ENCODE measurements at regions not wholly inside any gene's neighbourhood (a gene's known extent, or its start where the extent isn't known, plus 50 kb on each side); places are given as distances from the start of the nearest gene placed in this dataset.

GRCh38 chr13:108444448-108444847 is 174.9 kb downstream of the TNFSF13B start (continued):
- TF ChIP-seq YY1 (IDR thresholded peaks at IDR 0.05; ENCODE audit: extremely low read depth, insufficient replicate concordance, low read depth, low read length) = no peak
- TF ChIP-seq, protein P1, sequence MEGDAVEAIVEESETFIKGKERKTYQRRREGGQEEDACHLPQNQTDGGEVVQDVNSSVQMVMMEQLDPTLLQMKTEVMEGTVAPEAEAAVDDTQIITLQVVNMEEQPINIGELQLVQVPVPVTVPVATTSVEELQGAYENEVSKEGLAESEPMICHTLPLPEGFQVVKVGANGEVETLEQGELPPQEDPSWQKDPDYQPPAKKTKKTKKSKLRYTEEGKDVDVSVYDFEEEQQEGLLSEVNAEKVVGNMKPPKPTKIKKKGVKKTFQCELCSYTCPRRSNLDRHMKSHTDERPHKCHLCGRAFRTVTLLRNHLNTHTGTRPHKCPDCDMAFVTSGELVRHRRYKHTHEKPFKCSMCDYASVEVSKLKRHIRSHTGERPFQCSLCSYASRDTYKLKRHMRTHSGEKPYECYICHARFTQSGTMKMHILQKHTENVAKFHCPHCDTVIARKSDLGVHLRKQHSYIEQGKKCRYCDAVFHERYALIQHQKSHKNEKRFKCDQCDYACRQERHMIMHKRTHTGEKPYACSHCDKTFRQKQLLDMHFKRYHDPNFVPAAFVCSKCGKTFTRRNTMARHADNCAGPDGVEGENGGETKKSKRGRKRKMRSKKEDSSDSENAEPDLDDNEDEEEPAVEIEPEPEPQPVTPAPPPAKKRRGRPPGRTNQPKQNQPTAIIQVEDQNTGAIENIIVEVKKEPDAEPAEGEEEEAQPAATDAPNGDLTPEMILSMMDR (IDR thresholded peaks at IDR 0.05 in 2 of 3, conservative IDR thresholded peaks at IDR 0.05 in 1 of 3; ENCODE audit: borderline replicate concordance in 1 of 3, insufficient read depth in 1 of 3, low read depth in 2 of 3, low read length in 2 of 3) = no peak
- no peak for TF ChIP-seq POLR2A (IDR thresholded peaks at IDR 0.05; ENCODE audit: borderline replicate concordance, extremely low read depth, insufficient read depth, insufficient read length)

DNA sequence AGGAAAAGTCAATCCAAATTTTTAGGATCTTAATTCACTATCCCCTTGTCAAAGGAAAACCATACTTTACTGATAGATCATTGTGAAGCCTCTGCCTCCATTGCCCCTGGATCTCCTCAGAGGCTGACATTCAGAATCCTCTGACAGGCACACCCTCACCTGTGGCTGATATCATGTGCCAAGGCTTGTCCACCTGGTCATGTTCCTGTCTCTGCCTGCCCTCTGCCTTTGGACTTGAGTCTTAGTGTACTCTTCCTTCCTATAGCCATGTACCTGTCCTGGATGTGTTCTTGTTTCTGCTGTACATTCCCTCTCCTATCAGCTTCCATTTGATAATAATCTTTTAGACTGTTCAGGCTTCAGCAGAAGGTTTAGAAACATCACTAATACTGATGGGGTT is 179.4 kb downstream of the TNFSF13B start:
- H3K4me1 ChIP-seq (ENCODE audit: control insufficient read depth in 1 of 2, insufficient read depth in 2 of 2, low read length in 2 of 2) = no peaks in the 10 kb centered on the region
- no peaks in the 10 kb centered on the region for H4K20me1 ChIP-seq (ENCODE audit: insufficient read depth)
- intact Hi-C loops (cut with micrococcal nuclease) = no loop called here
- no peak overlapping the region for H3K27ac ChIP-seq (ENCODE audit: low read depth, low read length)
- no peaks in the 10 kb centered on the region; the same call in 1 of the 2 replicates for H3K27me3 ChIP-seq (ENCODE audit: insufficient read depth, low read length)
- ATAC-seq (no peak), DNase-seq (ENCODE audit: low read depth, low spot score) (no peak)
- RAD21 ChIA-PET (ENCODE audit: low non-redundant PET in 1 of 2, low total read pairs in 2 of 2, uncharacterized antibody in 2 of 2, unreplicated experiment in 2 of 2) = no interaction called here
- H3K9me3 ChIP-seq (ENCODE audit: control insufficient read depth in 1 of 2, insufficient read depth in 1 of 2, low read depth in 1 of 2, low read length in 2 of 2) = no peaks in the 10 kb centered on the region
- BruUV-seq (replicated peaks) = no TSS peak
- H2AFZ ChIP-seq (ENCODE audit: low read depth, low read length, poor library complexity, severe bottlenecking) = no peak overlapping the region
- CTCF ChIA-PET = no interaction called here
- H3K36me3 ChIP-seq (ENCODE audit: control insufficient read depth in 1 of 2, insufficient read depth in 2 of 2, low read length in 2 of 2) = no peaks in the 10 kb centered on the region
- H3K9ac ChIP-seq (ENCODE audit: low read length) = no peak overlapping the region
- H3K9me2 ChIP-seq (ENCODE audit: insufficient read depth) = 0 out of 2 replicates have a peak, but pooled peaks cover 1% of the 10 kb centered on the region
- H3K4me3 ChIP-seq (replicated peaks in 1 of 2; ENCODE audit: low read depth in 1 of 2, low read length in 2 of 2) = no peak overlapping the region
- POLR2A ChIA-PET = no interaction called here
- no peak for TF ChIP-seq SP1 (IDR thresholded peaks at IDR 0.05; ENCODE audit: low read depth)
- TF ChIP-seq, protein P1 (IDR thresholded peaks at IDR 0.05 in 2 of 3, conservative IDR thresholded peaks at IDR 0.05 in 1 of 3; ENCODE audit: borderline replicate concordance in 1 of 3, insufficient read depth in 1 of 3, low read depth in 2 of 3, low read length in 2 of 3) = no peak
- no peak for TF ChIP-seq CEBPB (IDR thresholded peaks at IDR 0.05; ENCODE audit: low read depth)
- TF ChIP-seq JUND (IDR thresholded peaks at IDR 0.05) = no peak
- no peak for TF ChIP-seq SIN3A (IDR thresholded peaks at IDR 0.05; ENCODE audit: low read depth)
- TF ChIP-seq, protein P2, sequence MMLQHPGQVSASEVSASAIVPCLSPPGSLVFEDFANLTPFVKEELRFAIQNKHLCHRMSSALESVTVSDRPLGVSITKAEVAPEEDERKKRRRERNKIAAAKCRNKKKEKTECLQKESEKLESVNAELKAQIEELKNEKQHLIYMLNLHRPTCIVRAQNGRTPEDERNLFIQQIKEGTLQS (IDR thresholded peaks at IDR 0.05) = no peak
- TF ChIP-seq RAD21 (IDR thresholded peaks at IDR 0.05; ENCODE audit: low read depth) = no peak
- no peak overlapping the region for H3K4me2 ChIP-seq (ENCODE audit: low read length)
- no peaks in the 10 kb centered on the region for H3K79me2 ChIP-seq (ENCODE audit: insufficient read depth, low read length)

Measured in HCT116 (cell line).